Left cardiac atrium (tissue), 4 donors: ENCODE measurements at regions not wholly inside any gene's neighbourhood (a gene's known extent, or its start where the extent isn't known, plus 50 kb on each side); places are given as distances from the start of the nearest gene placed in this dataset.
"Not testable (repeated sequence)": the region's sequence is repeated elsewhere in the genome, so short reads cannot be mapped to it uniquely, and the experiment has no call there.

Source experiments
- ATAC-seq, 2 donors: fragments of 200-7000 bp; cut with Tn5 transposase; one replicate each; pipeline ENCODE4 v1.9.1; 2020; ENCODE audit warnings: mild to moderate bottlenecking in 2 of 2, moderate library complexity in 2 of 2
- DNase-seq: peaks from one replicate; pipeline ENCODE4 v3.0.0-alpha.2; 2020
- intact Hi-C, 2 donors: fragments of 100-400 bp; cut with DNase I; formaldehyde crosslinking; loops; one replicate each; pipeline versions ENCODE4 v1.14.1 to v1.15.1; 2022 to 2023
- donor health status: DM: no; HTN: yes; CAD: no.
- donor health status: DM: no; HTN: yes; CAD: no; lungs with severe emphysema.
- donor health status: DM: yes; HTN: yes; CAD: no.
- donor health status: Dilated cardiomyopathy.

GRCh38 chr2:87648815-87649214 is 99.1 kb upstream of the PLGLB2 start:
- ATAC-seq, intact Hi-C loops: not testable (repeated sequence)

DNA sequence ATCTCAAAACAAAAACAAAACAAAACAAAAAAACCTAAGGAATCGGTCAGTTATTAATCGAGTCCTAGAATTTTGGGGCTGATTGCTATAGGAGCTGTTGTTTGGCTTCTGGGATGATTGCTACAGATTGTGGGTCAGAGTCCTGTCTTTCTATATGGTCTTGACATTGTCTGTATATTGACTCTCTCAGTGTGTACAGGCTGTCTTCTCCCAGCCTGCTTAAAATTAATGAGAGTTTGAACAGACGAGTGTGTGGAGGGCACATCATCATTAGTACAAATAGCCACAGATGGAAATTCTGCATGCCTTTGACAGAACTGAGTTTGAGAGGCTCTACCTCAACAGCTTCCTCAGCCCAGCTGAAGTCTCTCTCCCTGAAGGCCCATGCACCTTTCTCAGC is 98.0 kb upstream of the PLGLB2 start:
- ATAC-seq, intact Hi-C loops, DNase-seq: not testable (repeated sequence)

More at GRCh38 chr2:87648815-87649214, 99.1 kb upstream of the PLGLB2 start:
- DNase-seq: not testable (repeated sequence)

DNA sequence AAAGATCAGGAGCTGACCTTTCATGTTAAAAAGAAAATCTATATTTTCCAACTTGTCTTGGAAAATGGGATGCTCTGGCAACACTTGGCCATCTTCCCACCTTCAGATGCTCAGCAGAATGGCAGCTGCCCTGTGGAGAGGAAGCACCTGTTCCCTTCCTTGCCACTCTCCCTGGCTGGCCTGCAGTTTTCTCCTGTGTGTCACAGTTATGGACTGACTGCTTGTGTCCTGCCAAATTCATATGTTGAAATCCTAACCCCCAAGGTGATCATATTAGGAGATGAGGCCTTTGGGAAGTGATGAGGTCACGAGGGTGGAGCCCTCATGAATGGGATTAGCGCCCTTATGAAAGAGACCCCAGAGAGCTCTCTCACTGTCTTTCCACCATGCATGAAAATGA is 97.0 kb upstream of the PLGLB2 start:
- DNase-seq, intact Hi-C loops, ATAC-seq: not testable (repeated sequence)

- intact Hi-C loops, ATAC-seq: not testable (repeated sequence)
These were observed 96.3 kb upstream of the PLGLB2 start for GRCh38 chr2:87651589-87651988.

GRCh38 chr2:87653373-87653772 is 94.5 kb upstream of the PLGLB2 start:
- intact Hi-C loops, DNase-seq, ATAC-seq: not testable (repeated sequence)

More at GRCh38 chr2:87651589-87651988, 96.3 kb upstream of the PLGLB2 start:
- not testable (repeated sequence) for DNase-seq

- intact Hi-C loops, DNase-seq, ATAC-seq: not testable (repeated sequence)
These were observed 93.6 kb upstream of the PLGLB2 start for GRCh38 chr2:87654136-87654814.

- intact Hi-C loops, ATAC-seq, DNase-seq: not testable (repeated sequence)
These were observed 90.0 kb upstream of the PLGLB2 start for GRCh38 chr2:87657915-87658314.

- DNase-seq, intact Hi-C loops, ATAC-seq: not testable (repeated sequence)
These were observed 89.5 kb upstream of the PLGLB2 start for GRCh38 chr2:87658357-87658756.

- intact Hi-C loops, ATAC-seq, DNase-seq: not testable (repeated sequence)
These were observed 88.9 kb upstream of the PLGLB2 start for GRCh38 chr2:87658976-87659375.

GRCh38 chr2:87660164-87660563 is 87.7 kb upstream of the PLGLB2 start:
- DNase-seq, ATAC-seq: not testable (repeated sequence)

GRCh38 chr2:87662316-87663290 is 85.3 kb upstream of the PLGLB2 start:
- ATAC-seq, intact Hi-C loops, DNase-seq: not testable (repeated sequence)

More at GRCh38 chr2:87660164-87660563, 87.7 kb upstream of the PLGLB2 start:
- intact Hi-C loops: not testable (repeated sequence)

- DNase-seq, ATAC-seq, intact Hi-C loops: not testable (repeated sequence)
These were observed 84.5 kb upstream of the PLGLB2 start for GRCh38 chr2:87663347-87663746.

DNA sequence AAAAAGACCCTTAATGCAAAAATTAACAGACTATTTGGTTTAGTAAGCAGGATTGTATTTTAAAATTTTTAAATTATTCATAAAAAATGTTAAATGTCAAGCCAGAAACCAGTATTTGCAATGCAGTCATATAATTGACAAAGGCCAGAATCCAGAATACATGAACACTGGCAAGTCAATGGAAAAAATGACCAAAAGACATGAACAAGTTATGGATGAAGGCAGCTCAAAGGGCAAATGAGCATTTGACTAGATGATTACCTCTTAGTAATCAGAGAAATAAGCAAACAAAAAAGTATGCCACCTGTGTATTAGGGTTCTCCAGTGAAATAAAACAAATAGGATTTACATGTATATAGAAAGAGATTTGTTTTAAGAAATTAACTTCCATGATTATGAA is 80.9 kb upstream of the PLGLB2 start:
- ATAC-seq, DNase-seq, intact Hi-C loops: not testable (repeated sequence)

- DNase-seq, intact Hi-C loops: not testable (repeated sequence)
These were observed 79.5 kb upstream of the PLGLB2 start for GRCh38 chr2:87668361-87668760.

DNA sequence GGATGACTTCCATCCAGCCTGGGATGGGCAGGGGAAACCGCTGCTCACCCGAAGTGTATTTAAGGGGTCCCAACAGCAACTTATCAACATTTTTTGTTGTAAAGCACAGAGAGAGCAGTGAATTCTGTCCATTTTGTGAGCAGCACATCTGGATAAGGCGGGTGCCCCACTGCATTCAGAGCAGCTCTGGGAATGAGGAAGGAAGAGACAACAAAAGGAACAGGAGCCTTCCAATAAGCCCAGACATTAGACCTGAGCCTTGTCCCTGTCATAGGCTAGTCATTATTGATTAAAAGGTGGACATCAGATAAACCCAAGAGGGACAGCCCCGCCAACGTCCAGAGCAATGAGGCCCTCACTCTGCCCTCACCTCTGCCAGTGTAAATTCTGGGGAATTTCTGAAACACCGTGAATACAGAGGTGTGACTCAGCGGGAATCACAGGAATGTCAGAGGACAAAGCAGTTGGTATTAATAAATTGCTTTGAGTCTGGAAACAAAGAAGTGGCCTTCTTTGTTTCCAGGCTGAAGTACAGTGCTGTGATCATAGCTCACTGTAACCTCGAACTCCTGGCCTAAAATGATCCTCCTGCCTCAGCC is 78.2 kb upstream of the PLGLB2 start:
- DNase-seq, ATAC-seq, intact Hi-C loops: not testable (repeated sequence)

More at GRCh38 chr2:87668361-87668760, 79.5 kb upstream of the PLGLB2 start:
- ATAC-seq: not testable (repeated sequence)

DNA sequence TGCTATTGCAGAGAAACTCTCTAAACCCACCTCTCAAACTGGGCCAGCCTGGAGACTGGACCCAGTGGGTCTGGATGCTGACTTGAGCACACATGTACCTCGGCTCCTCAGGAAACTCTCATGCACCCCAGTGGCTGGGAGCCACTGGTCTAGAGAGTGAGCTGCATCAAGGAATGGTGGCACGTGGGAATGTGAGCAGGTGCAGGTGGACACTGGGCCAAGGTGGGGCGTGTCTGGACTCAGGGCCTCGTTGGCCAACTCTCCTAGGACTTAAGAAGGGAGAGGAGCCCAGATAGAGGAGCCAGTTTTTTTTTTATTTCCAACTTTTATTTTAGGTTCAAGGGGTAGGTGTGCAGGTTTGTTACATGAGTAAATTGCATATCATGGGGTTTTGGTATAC is 75.5 kb upstream of the PLGLB2 start:
- ATAC-seq, DNase-seq, intact Hi-C loops: not testable (repeated sequence)

DNA sequence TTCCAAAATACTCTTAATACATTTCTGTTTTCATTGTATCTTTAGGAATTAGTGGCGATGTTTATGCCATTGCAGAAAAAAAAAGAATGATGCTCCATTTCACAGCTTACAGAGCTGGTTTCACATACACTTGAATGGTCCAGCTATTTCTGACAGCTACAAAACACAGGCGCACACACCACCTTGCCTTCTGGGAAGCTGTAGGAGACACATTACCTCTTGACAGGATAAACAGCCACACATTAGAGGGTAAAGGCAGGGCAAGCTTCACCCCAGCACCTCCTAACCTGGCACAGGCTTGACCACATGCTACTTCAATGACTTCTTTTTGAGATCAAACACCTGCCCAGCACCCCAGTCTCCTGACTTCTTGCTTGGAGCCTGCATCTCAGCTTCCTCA is 73.2 kb upstream of the PLGLB2 start:
- ATAC-seq, intact Hi-C loops, DNase-seq: not testable (repeated sequence)

DNA sequence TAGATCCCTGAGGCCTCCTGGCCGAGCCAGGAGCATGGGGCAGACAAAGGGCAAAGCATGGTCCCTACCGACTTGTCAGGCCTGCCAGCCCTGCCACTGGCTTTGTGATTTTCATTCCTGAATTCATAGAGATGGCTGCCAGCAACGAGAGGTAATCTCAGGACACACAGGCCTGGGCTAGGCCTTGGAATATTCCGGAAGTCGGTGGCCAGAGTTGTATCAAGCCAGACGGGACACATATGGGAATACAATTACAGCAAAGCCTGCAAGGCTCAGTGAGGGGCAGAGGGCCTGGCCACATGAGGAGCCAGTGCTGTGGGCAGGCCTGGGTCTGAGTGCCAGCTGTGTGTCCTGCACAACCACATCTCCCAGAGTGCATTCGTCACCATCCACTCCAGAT is 72.4 kb upstream of the PLGLB2 start:
- peak; percentile 61 to 87 for ATAC-seq
- DNase-seq, intact Hi-C loops: not testable (repeated sequence)

- DNase-seq, ATAC-seq, intact Hi-C loops: not testable (repeated sequence)
These were observed 70.4 kb upstream of the PLGLB2 start for GRCh38 chr2:87677421-87677923.
